SIG-M5 (cell line): ENCODE measurements at regions not wholly inside any gene's neighbourhood (a gene's known extent, or its start where the extent isn't known, plus 50 kb on each side); places are given as distances from the start of the nearest gene placed in this dataset.
"Not testable (repeated sequence)": the region's sequence is repeated elsewhere in the genome, so short reads cannot be mapped to it uniquely, and the experiment has no call there.

ENCODE experiments used
- DNase-seq: peaks from one replicate; lab custom pipeline; 2025; lab: John Stamatoyannopoulos, UW

- DNase-seq = peak; percentile 66
Measured at GRCh38 chr5:104111632-104112031, 549.0 kb upstream of the NUDT12 start.

GRCh38 chr5:104096451-104096850 lies 533.9 kb upstream of the NUDT12 start:
- DNase-seq = no peak

- no peak for DNase-seq
Measured at GRCh38 chr5:104095527-104095926, 532.9 kb upstream of the NUDT12 start.

GRCh38 chr5:104088876-104089778 lies 526.5 kb upstream of the NUDT12 start:
- DNase-seq = no peak

- DNase-seq = no peak
Measured at GRCh38 chr5:104084896-104085295, 522.3 kb upstream of the NUDT12 start.

GRCh38 chr5:104082754-104083153 lies 520.2 kb upstream of the NUDT12 start:
- no peak for DNase-seq

- DNase-seq = no peak
Measured at GRCh38 chr5:104081232-104081631, 518.6 kb upstream of the NUDT12 start.

- no peak for DNase-seq
Measured at GRCh38 chr5:104080646-104081175, 518.1 kb upstream of the NUDT12 start.

GRCh38 chr5:104079861-104080645 lies 517.5 kb upstream of the NUDT12 start:
- DNase-seq = not testable (repeated sequence)

GRCh38 chr5:104071887-104072286 lies 509.3 kb upstream of the NUDT12 start:
- DNase-seq = no peak

GRCh38 chr5:104062621-104063377 lies 500.2 kb upstream of the NUDT12 start:
- DNase-seq = no peak

- no peak for DNase-seq
Measured at GRCh38 chr5:104061707-104062106, 499.1 kb upstream of the NUDT12 start.

GRCh38 chr5:104053353-104053649 lies 490.7 kb upstream of the NUDT12 start:
- no peak for DNase-seq

GRCh38 chr5:104052558-104053352 lies 490.2 kb upstream of the NUDT12 start:
- DNase-seq = no peak

- DNase-seq = no peak
Measured at GRCh38 chr5:104050436-104050835, 487.8 kb upstream of the NUDT12 start.

GRCh38 chr5:104049752-104050151 lies 487.2 kb upstream of the NUDT12 start:
- no peak for DNase-seq

- DNase-seq = no peak
Measured at GRCh38 chr5:104048231-104048630, 485.6 kb upstream of the NUDT12 start.

- DNase-seq = no peak
Measured at GRCh38 chr5:104045987-104046386, 483.4 kb upstream of the NUDT12 start.

GRCh38 chr5:104039871-104040270 lies 477.3 kb upstream of the NUDT12 start:
- not testable (repeated sequence) for DNase-seq

GRCh38 chr5:104037136-104037535 lies 474.5 kb upstream of the NUDT12 start:
- not testable (repeated sequence) for DNase-seq

GRCh38 chr5:104033186-104033585 lies 470.6 kb upstream of the NUDT12 start:
- DNase-seq = not testable (repeated sequence)
